ENCODE measurements at regions not wholly inside any gene's neighbourhood (a gene's known extent, or its start where the extent isn't known, plus 50 kb on each side); places are given as distances from the start of the nearest gene placed in this dataset.
A peak's percentile ranks its signal among the peaks of the same experiment; 100 is the strongest.

- TF ChIP-seq EHMT2 (IDR thresholded peaks at IDR 0.05; ENCODE audit: borderline replicate concordance, low read depth, low read length) = peak; percentile 80; the same call in 1 of the 2 replicates
- TF ChIP-seq ZNF644 (CRISPR knock-in tag; IDR thresholded peaks at IDR 0.05; ENCODE audit: low read depth) = peak; percentile 82
- no peak for TF ChIP-seq DZIP1 (CRISPR knock-in tag; IDR thresholded peaks at IDR 0.05)
- no peak for TF ChIP-seq ZNF850 (CRISPR knock-in tag; conservative IDR thresholded peaks at IDR 0.05)
- no peak for TF ChIP-seq ZNF354B (CRISPR knock-in tag; IDR thresholded peaks at IDR 0.05)
- TF ChIP-seq ZBTB42 (CRISPR knock-in tag; IDR thresholded peaks at IDR 0.05) = no peak
- TF ChIP-seq NFKBIZ (CRISPR knock-in tag; IDR thresholded peaks at IDR 0.05) = peak; percentile 27; the same call in 1 of the 2 replicates
- TF ChIP-seq DMAP1 (CRISPR knock-in tag; IDR thresholded peaks at IDR 0.05) = no peak
- TF ChIP-seq ATF4 (CRISPR knock-in tag; IDR thresholded peaks at IDR 0.05) = 0 out of 4 replicates have a peak, but pooled peaks of 1 of the 2 experiments have one; percentile 11
- no peak for TF ChIP-seq RBM22 (optimal IDR thresholded peaks at IDR 0.05; ENCODE audit: low read length)
- TF ChIP-seq SMYD3 (CRISPR knock-in tag; IDR thresholded peaks at IDR 0.05) = peak; percentile 76; the same call in 1 of the 2 replicates
- no peak for TF ChIP-seq MED8 (CRISPR knock-in tag; IDR thresholded peaks at IDR 0.05; ENCODE audit: insufficient replicate concordance)
- no peak for TF ChIP-seq ZNF547 (CRISPR knock-in tag; IDR thresholded peaks at IDR 0.05)
- no peak for TF ChIP-seq ZNF432 (CRISPR knock-in tag; IDR thresholded peaks at IDR 0.05; ENCODE audit: borderline replicate concordance)
- peak; percentile 66 for TF ChIP-seq BCL6 (CRISPR knock-in tag; IDR thresholded peaks at IDR 0.05)
- no peak for TF ChIP-seq YY1 (IDR thresholded peaks at IDR 0.05; ENCODE audit: insufficient read depth, insufficient replicate concordance, low read depth, low read length)
- TF ChIP-seq BRCA1 (CRISPR knock-in tag; IDR thresholded peaks at IDR 0.05) = 0 out of 2 replicates have a peak, but pooled peaks have one; percentile 37
- no peak for TF ChIP-seq MBD4 (IDR thresholded peaks at IDR 0.05; ENCODE audit: borderline replicate concordance, low read length)
- TF ChIP-seq ZNF709 (CRISPR knock-in tag; IDR thresholded peaks at IDR 0.05) = no peak
- TF ChIP-seq ZNF264 (CRISPR knock-in tag; IDR thresholded peaks at IDR 0.05) = 0 out of 2 replicates have a peak, but pooled peaks have one; percentile 25
- no peak for TF ChIP-seq U2AF2 (IDR thresholded peaks at IDR 0.05; ENCODE audit: low read depth, low read length)
- TF ChIP-seq TAF15 (IDR thresholded peaks at IDR 0.05; ENCODE audit: low read depth, low read length, poor library complexity, severe bottlenecking) = no peak
- TF ChIP-seq ZSCAN30 (CRISPR knock-in tag; IDR thresholded peaks at IDR 0.05) = no peak
- no peak for TF ChIP-seq DR1 (CRISPR knock-in tag; IDR thresholded peaks at IDR 0.05)
- no peak for TF ChIP-seq JARID2 (CRISPR knock-in tag; IDR thresholded peaks at IDR 0.05; ENCODE audit: insufficient replicate concordance)
- no peak for TF ChIP-seq PCBP2 (optimal IDR thresholded peaks at IDR 0.05; ENCODE audit: low read depth, low read length, poor library complexity, severe bottlenecking)
- TF ChIP-seq ZNF567 (CRISPR knock-in tag; IDR thresholded peaks at IDR 0.05; ENCODE audit: borderline replicate concordance) = no peak
- TF ChIP-seq ZNF138 (CRISPR knock-in tag; IDR thresholded peaks at IDR 0.05; ENCODE audit: low read depth) = no peak
- TF ChIP-seq PCBP1 (IDR thresholded peaks at IDR 0.05; ENCODE audit: borderline replicate concordance, low read depth, low read length) = no peak
Observed at GRCh38 chr13:72545030-72545719, 182.3 kb downstream of the MZT1 start (continued).
